Ishikawa (cell line): ENCODE measurements at regions not wholly inside any gene's neighbourhood (a gene's known extent, or its start where the extent isn't known, plus 50 kb on each side); places are given as distances from the start of the nearest gene placed in this dataset.

Source experiments
- FOXM1 ChIP-seq: IDR thresholded peaks from 2 replicates; pipeline ENCODE4 v1.6.1; 2012; ENCODE audit warnings: low read depth, borderline replicate concordance
- MAX ChIP-seq: IDR thresholded peaks from 2 replicates; pipeline ENCODE4 v1.6.1; 2012
- RAD21 ChIP-seq: IDR thresholded peaks from 2 replicates; pipeline ENCODE4 v1.6.1; 2012; ENCODE audit warnings: low read depth
- TEAD4 ChIP-seq: IDR thresholded peaks from 2 replicates; pipeline ENCODE4 v1.6.1; 2012
- YY1 ChIP-seq: IDR thresholded peaks from 2 replicates; pipeline ENCODE4 v1.6.1; 2012; ENCODE audit warnings: low read depth

GRCh38 chr2:18501156-18501555 lies 59.3 kb downstream of the RDH14 start:
- TF ChIP-seq TEAD4 (no peak), MAX (no peak), RAD21 (no peak), YY1 (no peak), FOXM1 (no peak)
